Osteoblast (primary cell): ENCODE measurements at regions not wholly inside any gene's neighbourhood (a gene's known extent, or its start where the extent isn't known, plus 50 kb on each side); places are given as distances from the start of the nearest gene placed in this dataset.

Experiments
- DNase-seq: peaks from one replicate; pipeline ENCODE4 v3.0.0; 2011; ENCODE audit warnings: low spot score, mixed read lengths; ENCODE audit not compliant: insufficient read length; ENCODE audit errors: missing footprints
- H2AFZ ChIP-seq: 2 replicates; pipeline ENCODE4 v1.6.0; 2011; ENCODE audit warnings: mild to moderate bottlenecking, low read length
- H3K27ac ChIP-seq: 2 replicates; pipeline ENCODE4 v1.5.1; 2011; ENCODE audit warnings: mild to moderate bottlenecking, low read depth, low read length, moderate library complexity
- H3K27me3 ChIP-seq: 2 replicates; pipeline ENCODE4 v1.6.0; 2012; ENCODE audit warnings: mild to moderate bottlenecking, control low read depth, inconsistent platforms, low read length, moderate library complexity; ENCODE audit not compliant: insufficient read depth
- H3K36me3 ChIP-seq: 2 replicates; pipeline ENCODE4 v1.5.1; 2011; ENCODE audit warnings: mild to moderate bottlenecking, low read length, control low read depth, moderate library complexity; ENCODE audit not compliant: insufficient read depth
- H3K4me1 ChIP-seq: 2 replicates; pipeline ENCODE4 v1.5.1; 2011; ENCODE audit warnings: mild to moderate bottlenecking, low read length, control low read depth, moderate library complexity; ENCODE audit not compliant: insufficient read depth
- H3K4me2 ChIP-seq: 2 replicates; pipeline ENCODE4 v1.6.0; 2011; ENCODE audit warnings: mild to moderate bottlenecking, low read length; ENCODE audit not compliant: insufficient read depth
- H3K4me3 ChIP-seq: fragments of 200-600 bp; sonication (generic); 3 replicates; pipeline ENCODE4 v1.5.1; 2012; ENCODE audit warnings: mild to moderate bottlenecking, low read length, inconsistent platforms; ENCODE audit not compliant: insufficient read depth
- H3K79me2 ChIP-seq: 2 replicates; pipeline ENCODE4 v1.6.0; 2012; ENCODE audit warnings: mild to moderate bottlenecking, low read length, control low read depth, inconsistent platforms; ENCODE audit not compliant: insufficient read depth
- H3K9me3 ChIP-seq: 2 replicates; pipeline ENCODE4 v1.5.1; 2011; ENCODE audit warnings: low read depth, low read length, control low read depth
- H4K20me1 ChIP-seq: 2 replicates; pipeline ENCODE4 v1.6.0; 2012; ENCODE audit warnings: mild to moderate bottlenecking, low read length, control low read depth; ENCODE audit not compliant: insufficient read depth
- CTCF ChIP-seq: IDR thresholded peaks from 2 replicates; pipeline ENCODE4 v1.5.1; 2011; ENCODE audit warnings: mild to moderate bottlenecking, low read depth, low read length, moderate library complexity; ENCODE audit errors: extremely low read depth

GRCh38 chr4:30844861-30845582 is 124.9 kb downstream of the PCDH7 start:
- Histone ChIP-seq H3K4me1 (no peaks in the 10 kb centered on the region), H3K27ac (no peak overlapping the region)
- DNase-seq, result no peak

GRCh38 chr4:30847167-30847566 is 127.0 kb downstream of the PCDH7 start:
- no peak for TF ChIP-seq CTCF
- Histone ChIP-seq H3K36me3 (no peaks in the 10 kb centered on the region), H2AFZ (no peak overlapping the region), H3K4me1 (no peaks in the 10 kb centered on the region), H3K4me3 (no peak overlapping the region), H3K9me3 (no peaks in the 10 kb centered on the region), H3K27me3 (no peaks in the 10 kb centered on the region), H4K20me1 (no peaks in the 10 kb centered on the region), H3K27ac (no peak overlapping the region), H3K79me2 (no peaks in the 10 kb centered on the region), H3K4me2 (no peak overlapping the region)
- DNase-seq, result no peak

More at GRCh38 chr4:30844861-30845582, 124.9 kb downstream of the PCDH7 start:
- no peak for TF ChIP-seq CTCF
- Histone ChIP-seq H3K9me3 (no peaks in the 10 kb centered on the region), H3K36me3 (no peaks in the 10 kb centered on the region), H4K20me1 (no peaks in the 10 kb centered on the region), H2AFZ (no peak overlapping the region), H3K79me2 (no peaks in the 10 kb centered on the region), H3K4me2 (no peak overlapping the region), H3K27me3 (no peaks in the 10 kb centered on the region), H3K4me3 (no peak overlapping the region)

DNA sequence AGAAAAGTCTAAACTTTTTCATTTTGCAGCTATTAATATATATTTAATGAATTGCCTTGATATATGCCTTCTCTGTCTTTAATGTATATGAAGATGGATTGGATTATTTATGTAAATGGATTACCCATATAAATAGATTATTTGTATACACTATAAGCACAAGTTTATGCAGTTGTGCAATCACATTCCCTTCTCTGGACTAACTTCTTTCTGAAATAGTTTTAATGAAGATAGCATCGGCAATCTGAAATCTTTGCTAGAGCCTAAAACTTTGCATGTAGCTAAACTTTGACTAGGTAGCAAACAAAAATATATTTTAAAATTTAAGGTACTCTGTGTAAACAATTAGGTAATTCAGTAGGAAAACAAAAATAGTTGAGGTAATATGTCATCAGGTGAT is 127.8 kb downstream of the PCDH7 start:
- TF ChIP-seq CTCF, result no peak
- H3K79me2 ChIP-seq, result no peaks in the 10 kb centered on the region
- no peak for DNase-seq
- no peak overlapping the region for H3K4me2 ChIP-seq
- no peaks in the 10 kb centered on the region for H4K20me1 ChIP-seq
- no peaks in the 10 kb centered on the region for H3K4me1 ChIP-seq
- H3K4me3 ChIP-seq, result no peak overlapping the region
- no peak overlapping the region for H3K27ac ChIP-seq
- H3K36me3 ChIP-seq, result no peaks in the 10 kb centered on the region
- H2AFZ ChIP-seq, result no peak overlapping the region
- H3K9me3 ChIP-seq, result no peaks in the 10 kb centered on the region
- H3K27me3 ChIP-seq, result no peaks in the 10 kb centered on the region

DNA sequence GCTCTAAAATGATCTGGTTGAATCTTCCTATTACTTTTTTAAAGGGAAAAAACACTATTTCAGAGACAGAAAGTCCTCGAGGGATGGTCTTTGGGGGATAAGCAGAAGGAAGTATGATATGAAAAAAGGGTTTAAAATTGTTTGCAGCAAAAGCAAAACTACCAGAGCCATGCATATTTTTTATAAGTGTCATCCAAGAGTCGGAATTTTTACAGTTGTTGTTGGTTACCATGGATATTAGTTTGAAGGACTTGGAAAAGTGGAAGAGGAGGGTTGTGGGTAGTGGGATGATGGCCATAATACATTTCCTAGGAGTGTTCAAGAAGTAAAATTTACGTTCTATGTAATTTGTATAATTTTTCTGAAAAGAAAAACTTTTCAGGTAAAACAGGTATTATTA is 134.4 kb downstream of the PCDH7 start:
- Histone ChIP-seq H3K79me2 (no peaks in the 10 kb centered on the region), H3K27me3 (no peaks in the 10 kb centered on the region), H3K4me2 (no peak overlapping the region), H2AFZ (no peak overlapping the region), H3K4me3 (no peak overlapping the region), H3K9me3 (no peaks in the 10 kb centered on the region), H3K27ac (no peak overlapping the region), H4K20me1 (no peaks in the 10 kb centered on the region), H3K4me1 (no peaks in the 10 kb centered on the region), H3K36me3 (no peaks in the 10 kb centered on the region)
- DNase-seq, result no peak
- no peak for TF ChIP-seq CTCF
